EH (cell line): ENCODE measurements at regions not wholly inside any gene's neighbourhood (a gene's known extent, or its start where the extent isn't known, plus 50 kb on each side); places are given as distances from the start of the nearest gene placed in this dataset.
"Not testable (repeated sequence)": the region's sequence is repeated elsewhere in the genome, so short reads cannot be mapped to it uniquely, and the experiment has no call there.

ENCODE experiments used
- DNase-seq: peaks from one replicate; pipeline ENCODE4 v3.0.0-alpha.2; 2015; ENCODE audit warnings: low read depth

DNA sequence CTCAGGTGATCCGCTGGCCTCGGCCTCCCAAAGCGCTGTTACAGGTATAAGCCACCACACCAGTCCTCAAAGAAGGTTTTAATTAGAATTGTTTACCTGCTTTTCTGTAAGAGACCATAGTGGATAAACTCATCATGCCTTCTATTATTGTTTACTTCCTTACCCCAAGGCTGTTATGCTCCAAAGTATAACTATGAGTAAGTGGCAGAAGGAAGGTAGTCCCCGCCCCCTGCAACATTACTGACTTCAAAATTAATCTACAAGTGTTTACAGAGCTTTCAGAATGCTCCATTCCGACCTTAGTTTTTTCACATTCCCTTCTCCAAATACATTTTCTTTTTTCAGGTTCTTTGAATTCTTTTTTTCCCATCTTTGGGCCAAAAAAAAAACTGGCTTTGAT is 480.5 kb upstream of the NOX3 start:
- peak; percentile 6 for DNase-seq

DNA sequence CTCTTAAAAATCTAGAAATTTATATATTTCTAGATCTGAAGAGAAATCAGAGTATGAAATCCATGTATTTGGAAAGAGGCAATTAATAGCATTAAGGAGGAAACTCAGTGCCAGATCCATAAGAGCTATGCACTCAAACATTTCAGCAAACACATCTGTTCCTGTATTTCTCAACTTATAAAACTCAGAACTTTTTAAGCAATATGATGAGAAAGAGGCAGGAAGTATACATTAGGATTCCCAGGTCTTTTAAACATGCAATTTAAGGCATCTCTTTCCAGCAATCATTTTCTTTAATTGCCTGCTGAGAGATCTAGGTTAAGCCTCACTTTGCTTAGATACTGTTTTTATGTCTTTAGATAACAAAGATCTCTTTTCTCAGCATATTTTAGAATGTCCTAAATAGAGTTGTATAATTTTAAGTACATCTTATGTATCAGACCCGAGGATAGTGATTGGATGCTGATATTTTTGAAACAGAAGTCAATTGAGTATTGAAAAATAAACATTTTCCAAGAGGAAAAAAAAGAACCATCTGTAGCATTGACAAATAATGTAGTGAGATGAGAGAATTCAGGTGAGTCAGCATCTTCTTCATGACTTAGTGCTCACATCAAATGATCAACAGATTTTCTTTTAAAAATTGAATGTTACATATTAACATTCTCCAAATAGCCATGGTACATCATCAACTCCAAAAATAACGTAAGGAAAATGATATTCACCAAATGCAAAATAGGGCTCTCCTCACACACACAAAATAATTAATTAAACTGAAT is 461.4 kb upstream of the NOX3 start:
- DNase-seq, result no peak

DNA sequence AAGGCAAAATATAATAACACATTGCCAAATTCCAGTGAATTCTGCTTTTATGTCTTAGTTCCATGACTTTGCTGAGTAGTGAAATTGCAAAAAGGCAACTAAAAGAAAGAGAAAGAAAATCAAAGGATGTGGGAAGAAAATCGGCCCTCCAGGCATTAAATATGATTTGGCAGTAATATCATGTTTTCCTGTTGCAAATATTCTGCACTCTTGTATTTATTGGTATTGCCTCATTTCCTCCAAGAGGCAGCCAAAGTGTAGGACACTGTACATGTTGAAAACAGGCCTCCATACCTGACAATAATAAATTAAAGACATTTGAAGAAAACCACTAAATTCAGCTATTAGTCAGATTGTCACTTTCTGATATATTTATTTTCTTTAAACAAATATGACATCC is 460.0 kb upstream of the NOX3 start:
- DNase-seq, result no peak

DNA sequence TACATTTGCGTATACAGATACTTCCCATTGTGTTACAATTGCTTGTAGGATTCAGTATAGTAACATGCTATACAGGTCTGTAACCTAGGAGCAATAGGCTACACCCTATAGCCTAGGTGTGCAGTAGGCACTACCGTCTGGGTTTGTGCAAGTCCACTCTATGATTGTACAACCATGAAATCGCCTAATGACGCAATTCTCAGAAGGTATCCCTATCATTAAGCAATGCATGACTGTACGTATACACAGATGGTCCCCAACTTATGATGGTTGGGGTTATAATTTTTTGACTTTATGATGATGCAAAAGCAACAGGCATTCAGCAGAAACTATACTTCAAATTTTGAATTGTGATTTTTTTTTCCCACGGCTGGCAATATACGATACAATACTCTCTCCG is 458.2 kb upstream of the NOX3 start:
- no peak for DNase-seq

DNA sequence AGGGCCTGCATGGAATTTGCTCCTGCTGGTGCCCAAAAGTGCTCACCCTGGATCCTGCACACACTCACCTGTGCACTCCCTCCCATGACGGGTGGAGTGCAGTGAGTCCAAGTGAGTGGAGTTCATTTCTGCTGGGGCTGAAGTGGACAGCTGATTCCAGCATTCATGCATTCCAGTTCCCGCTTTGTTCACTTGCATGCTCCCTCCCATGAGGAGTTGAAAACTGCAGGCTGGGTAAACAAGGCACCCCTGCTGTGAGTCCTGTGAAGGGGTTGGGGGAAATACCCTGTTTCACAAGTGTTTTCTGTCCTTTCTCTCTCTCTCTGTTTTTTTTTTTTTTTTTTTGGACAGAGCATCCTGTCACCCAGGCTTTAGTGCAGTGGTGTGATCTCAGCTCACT is 454.1 kb upstream of the NOX3 start:
- no peak for DNase-seq

DNA sequence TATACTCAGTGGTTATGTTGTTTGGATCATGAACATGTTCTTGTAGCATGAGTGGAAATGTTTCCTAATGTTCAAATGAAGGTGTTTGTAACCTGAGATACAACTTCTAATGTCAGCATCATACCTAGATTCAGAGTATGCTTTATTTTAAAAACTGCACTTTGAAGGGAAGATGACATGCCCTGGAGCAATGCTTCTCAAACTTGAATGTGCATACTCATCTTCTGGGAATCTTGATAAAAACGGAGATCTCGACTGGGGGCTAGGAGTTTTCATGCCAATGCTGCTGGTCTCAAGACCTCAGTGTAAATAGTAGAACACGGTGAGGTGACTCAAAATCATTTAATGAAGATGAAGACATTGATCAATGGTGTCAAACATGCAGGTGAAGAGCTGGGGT is 440.0 kb upstream of the NOX3 start:
- peak; percentile 12 for DNase-seq

DNA sequence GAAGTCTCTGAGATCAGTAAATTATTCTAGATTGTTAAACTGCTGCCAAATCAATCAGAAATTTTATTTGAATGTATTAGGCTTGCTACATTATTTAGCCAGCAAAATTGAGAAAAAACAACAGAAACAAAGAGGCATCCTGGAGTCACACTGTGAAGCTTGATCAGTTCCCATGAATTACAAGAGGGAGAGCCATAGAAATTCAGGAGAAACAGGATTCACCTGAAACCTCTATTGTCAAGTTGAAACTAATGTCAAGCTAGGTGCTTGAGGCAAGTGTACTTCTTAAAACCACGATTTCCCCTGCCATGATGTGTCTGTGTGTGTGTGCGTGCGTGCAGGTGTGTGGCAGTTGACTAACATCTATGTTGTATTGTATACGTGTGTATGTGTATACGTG is 439.1 kb upstream of the NOX3 start:
- no peak for DNase-seq

DNA sequence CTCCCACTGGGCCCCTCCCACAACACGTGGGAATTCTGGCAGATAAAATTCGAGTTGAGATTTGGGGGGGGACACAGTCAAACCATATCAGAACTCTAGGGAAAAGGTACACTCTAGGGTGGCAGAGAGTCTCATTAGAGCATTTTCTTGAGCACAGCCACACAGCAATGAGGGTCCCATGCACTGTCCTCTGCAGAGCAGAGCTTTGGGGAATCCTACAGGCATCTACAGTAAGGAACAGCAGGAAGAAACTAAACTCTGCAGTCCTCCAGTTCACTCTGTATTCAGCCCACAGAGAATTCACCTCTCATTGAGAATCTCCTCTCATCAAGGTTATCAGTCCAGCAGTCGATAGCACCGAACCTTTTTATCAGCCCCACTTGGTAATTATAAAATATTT is 438.6 kb upstream of the NOX3 start:
- DNase-seq, result no peak

DNA sequence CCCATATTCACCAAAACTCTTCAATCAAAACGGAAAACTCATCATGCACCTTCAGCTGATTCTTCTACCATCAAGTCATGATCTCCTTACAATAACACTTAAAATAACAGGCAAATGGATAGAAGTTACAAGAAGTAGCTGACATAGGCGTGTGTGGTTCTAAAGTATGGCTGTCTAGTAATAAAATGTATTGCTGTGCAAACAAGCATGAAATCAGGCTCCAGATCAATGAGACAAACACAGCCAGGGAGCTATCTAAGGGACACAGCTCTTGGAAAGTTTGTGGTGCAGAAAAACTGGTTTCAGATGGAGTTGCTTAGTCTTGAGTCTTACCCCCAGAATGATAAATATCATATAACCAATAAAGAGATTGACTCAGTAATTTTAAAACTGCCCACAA is 434.8 kb upstream of the NOX3 start:
- no peak for DNase-seq

DNA sequence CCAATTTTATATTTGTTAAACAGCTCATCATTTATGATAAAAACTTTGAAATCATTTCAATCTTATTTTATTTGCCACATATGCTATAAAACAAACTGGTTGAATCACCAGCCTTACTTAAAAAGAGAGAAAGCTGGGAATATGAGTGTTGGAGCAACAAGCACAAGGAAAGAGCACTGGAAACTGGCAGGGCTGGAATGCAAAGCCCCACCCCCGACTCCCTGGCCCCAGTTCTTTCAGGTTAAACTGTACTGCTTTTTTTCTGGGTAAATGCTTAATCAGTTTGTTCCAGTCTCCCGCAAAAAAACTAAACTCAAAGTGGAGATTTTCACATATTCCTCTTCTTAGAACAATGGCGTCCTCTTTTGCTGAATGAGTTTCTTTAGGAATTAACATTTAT is 433.8 kb upstream of the NOX3 start:
- no peak for DNase-seq

DNA sequence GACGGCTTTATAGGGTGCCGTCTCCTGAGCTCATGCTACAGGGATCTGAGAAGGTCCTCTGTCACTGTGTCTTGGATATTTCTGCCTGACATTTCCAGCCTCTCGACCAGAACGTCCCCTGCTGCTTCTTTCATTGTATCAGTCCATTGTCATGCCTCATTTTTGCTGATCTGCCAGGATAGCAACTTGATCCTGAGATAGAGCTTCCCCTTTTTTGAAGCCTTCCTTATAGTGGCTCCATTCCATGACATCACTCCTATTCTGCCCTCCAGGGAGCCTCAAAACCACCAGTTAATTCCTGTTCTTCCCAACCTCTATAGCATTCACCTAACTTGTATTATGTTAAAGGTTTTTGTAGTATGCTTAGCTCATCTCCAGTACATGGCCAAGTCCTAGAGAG is 431.8 kb upstream of the NOX3 start:
- no peak for DNase-seq

DNA sequence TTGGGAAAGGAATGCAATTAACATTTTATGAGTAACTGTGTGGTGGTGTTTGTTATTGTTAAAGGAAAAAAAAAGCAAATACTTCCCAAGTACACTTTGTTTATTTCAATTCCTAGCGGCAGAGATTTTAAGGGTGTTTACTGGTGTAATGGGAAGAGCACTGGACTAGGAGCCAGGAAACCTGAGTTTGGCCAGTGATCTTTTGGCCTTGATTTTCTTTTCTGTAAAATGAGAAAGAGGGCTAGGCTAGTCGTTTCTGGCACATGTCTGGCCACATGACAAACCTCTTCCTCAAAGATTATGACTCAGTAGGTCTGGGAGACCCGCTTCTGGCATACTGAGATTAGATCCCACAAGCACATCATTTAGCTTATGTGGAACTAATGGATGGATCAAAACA is 428.1 kb upstream of the NOX3 start:
- DNase-seq, result peak; percentile 76

DNA sequence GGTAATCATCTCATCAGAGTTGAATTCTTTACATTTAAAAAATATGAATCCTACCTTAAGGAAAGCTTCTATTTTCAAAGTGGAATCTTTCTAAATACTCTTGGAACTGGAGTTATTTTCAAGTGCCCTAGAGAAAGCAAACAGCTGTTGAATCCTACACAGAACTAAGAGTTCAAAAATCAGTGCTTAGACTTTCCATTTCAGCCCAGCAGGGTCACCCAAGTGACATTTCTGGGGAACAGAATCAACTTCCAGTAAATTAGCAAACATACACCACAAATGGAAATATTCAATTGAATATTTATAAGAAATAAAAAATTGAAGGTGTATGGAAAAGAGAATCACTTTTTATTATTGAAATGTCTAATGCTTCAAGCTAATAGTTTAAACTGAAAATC is 427.7 kb upstream of the NOX3 start:
- no peak for DNase-seq

DNA sequence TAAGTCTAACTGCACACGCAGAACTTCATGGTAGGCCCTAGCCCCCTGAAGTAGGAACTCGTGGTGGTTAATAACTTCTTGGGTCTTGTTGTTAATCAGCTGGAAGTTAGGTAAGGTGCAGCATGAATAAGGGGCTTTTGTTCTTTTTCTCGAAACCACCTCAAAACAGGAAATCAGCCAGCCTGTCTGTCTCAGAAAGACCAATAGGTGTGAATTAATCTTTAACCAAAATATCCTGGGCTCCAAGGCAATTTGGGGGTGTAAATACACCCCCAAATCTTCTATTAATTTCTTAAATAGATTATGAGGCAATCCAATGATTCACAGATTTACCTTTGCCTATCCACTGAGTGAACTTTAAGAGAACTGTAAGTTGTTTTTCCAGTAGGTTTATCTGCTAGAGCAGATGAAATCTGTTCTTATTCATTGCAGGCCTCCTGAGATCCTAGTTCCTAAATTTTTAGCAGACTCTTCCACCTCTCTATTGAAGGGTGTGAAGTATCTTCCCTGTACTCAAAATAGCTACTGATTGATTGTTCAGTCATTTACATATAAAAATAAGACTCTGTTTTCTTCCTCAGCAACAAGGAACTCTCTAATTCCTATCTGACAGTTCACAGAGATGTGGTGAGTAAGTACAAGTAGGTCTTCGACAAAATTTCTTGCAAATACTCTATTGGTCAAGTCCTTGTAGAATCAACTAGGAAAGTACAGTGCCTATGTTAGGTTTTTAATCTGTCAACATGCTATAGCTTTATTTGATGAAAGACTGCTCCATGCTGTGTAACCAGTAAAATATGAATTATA is 427.1 kb upstream of the NOX3 start:
- peak; percentile 37 for DNase-seq

DNA sequence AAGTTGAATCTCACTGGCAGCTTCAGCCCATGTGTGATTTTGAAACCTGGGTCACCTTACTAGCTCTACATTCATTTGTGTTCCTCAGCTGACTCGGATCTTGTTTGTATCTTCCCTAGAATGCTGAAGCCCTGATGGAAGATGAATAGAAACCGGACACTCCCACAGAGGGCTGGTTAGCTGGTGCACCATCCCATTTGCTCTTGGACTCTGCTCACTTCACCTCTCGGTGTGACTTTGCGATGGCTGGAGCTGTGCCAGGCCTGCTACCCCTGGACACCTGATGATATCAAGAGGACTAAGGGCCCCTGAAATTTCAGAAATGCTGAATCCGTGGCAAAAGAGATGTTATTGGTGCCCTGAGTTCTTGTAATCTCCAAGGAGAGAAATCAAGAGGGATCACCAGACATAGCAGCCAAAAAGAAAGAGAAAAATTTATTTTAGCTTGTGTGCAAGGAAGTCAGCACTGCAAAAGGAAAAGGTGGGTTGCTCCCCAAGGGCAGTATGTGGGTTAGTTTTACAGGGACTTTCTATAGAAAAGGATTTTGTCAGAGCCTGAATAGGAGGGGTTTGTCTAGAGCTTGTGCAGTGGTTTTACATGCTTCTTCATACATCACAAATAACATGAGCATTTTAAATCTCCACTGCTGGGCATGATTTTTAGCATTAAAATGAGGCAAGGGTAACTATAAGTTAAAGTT is 426.3 kb upstream of the NOX3 start:
- DNase-seq, result no peak

DNA sequence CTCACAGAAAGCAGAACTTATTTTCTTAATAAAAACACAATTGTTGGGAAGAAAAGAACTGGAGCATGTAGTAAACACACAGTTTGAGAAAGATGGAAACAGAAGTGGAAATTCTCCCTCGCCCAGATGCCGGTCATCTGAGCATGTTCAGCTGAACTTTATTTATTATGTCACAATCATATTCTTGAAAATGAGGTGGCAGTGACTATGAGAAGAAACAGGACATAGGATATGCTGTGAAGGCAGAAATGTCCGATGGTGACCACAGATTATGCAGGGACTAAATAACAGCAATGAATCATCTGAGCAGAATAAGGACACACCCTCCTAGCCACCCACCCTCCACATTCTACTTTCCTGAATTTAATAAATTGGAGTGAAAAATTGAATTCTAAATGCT is 425.3 kb upstream of the NOX3 start:
- peak; percentile 68 for DNase-seq

DNA sequence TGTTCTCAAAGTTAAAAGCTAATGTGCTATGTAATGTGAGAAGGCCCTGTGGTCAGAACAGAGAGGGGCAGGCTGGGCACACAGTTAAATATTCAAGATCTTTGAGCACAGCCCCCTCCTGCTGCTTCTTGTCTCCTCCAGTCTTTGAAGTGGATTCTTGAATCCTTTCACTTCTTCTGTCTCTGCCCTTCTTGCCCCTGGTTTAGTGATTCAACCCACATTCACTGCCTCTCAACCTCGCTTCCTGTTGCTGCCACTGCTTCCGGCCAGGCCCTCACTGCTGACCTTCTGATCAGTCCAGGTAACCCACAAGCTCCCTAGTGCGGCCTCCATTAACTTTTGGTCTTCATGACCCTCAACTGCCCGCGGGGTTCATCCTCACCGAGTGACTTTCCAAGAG is 417.3 kb upstream of the NOX3 start:
- no peak for DNase-seq

DNA sequence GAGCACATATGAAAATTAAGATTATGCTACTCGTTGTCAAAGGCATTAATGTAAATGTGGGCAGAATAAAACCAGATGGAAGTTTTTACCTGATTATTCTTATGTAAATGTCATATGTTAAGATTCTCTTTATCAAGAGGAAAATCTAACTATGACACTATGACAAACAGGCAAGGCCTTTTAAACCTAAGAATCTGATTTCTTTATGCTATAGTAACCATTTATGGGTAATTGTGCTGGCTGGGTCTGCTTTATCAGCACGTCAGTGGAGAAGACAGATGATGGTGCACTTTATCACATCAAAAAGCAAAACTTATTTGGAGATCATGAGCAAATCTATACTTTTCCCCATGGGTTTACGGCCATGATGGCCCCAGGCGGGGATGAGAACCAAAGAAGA is 412.0 kb upstream of the NOX3 start:
- no peak for DNase-seq

DNA sequence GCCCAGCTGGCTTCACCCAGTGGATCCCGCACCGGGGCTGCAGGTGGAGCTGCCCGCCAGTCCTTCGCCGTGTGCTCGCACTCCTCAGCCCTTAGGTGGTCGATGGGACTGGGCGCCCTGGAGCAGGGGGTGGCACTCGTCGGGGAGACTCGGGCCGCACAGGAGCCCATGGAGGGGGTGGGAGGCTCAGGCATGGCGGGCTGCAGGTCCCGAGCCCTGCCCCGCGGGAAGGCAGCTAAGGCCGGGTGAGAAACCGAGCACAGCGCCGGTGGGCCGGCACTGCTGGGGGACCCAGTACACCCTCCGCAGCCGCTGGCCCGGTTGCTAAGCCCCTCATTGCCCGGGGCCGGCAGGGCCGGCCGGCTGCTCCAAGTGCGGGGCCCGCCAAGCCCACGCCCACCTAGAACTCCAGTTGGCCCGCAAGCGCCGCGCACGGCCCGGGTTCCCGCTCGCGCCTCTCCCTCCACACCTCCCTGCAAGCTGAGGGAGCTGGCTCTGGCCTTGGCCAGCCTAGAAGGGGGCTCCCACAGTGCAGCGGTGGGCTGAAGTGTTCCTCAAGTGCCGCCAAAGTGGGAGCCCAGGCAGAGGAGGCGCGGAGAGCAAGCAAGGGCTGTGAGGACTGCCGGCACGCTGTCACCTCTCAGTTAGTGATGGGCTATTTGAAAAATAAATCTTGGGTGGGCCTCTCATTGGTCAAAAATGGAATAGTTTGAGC is 411.2 kb upstream of the NOX3 start:
- not testable (repeated sequence) for DNase-seq

DNA sequence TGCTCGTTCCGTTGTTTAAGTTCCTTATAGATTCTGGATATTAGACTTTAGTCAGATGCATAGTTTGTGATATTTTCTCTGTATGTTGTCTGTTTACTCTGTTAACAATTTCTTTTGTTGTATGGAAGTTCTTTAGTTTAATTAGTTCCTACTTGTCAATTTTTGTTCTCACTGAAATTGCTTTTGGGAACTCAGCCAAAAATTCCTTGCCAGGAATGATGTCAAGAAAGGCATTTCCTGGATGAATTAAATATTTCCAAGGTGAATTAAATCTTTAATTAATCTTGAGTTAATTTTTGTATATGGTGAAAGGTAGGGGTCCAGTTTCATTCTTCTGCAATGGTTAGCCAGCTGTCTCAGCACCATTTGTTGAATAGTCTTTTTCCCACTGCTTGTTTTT is 406.2 kb upstream of the NOX3 start:
- DNase-seq, result no peak

DNA sequence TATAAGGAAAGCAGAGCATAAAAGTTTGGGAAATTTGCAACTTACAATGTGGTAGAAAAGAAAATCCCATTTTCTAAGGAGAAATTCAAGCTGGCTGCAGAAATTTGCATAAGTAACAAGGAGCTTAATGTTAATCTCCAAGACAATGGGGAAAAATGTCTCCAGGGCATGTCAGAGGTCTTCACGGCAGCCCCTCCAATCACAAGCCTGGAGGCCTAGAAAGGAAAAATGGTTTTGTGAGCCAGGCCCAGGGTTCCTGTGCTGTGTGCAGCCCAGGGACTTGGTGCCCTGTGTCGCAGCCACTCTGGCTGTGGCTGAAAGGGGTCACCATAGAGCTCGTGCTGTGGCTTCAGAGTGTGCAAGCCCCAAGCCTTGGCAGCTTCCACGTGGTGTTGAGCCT is 403.3 kb upstream of the NOX3 start:
- not testable (repeated sequence) for DNase-seq

DNA sequence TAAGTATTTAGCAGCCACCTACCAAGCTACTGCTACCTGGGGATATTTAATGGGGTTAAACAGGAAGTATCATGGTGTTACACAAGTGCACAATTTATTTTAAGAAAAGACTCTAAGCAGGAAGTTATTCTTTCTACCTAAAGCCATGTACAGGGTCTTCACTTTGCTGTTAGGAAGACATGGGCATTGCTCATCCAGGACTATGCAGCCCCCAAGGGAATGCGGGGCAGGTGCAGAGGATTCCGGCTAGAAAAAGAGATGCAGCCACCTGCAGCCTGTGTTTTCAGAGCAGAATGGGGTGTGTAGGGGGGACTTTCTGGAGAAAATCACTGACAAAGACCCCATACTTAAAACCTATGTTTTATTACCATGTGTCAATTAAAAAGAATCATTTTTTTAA is 399.1 kb upstream of the NOX3 start:
- no peak for DNase-seq
